ENCODE measurements at regions not wholly inside any gene's neighbourhood (a gene's known extent, or its start where the extent isn't known, plus 50 kb on each side); places are given as distances from the start of the nearest gene placed in this dataset.

- H3K4me1 Mint-ChIP-seq (ENCODE audit: low read depth) = no peaks in the 10 kb centered on the region
- no peaks in the 10 kb centered on the region for H3K9me3 Mint-ChIP-seq (ENCODE audit: low read depth)
- H3K27ac Mint-ChIP-seq = no peak overlapping the region
- H3K4me3 Mint-ChIP-seq (ENCODE audit: low read depth) = no peak overlapping the region
- no peak for DNase-seq (ENCODE audit: low spot score, unreplicated experiment)
- H3K36me3 Mint-ChIP-seq (ENCODE audit: insufficient read depth) = no peaks in the 10 kb centered on the region
- H3K27me3 Mint-ChIP-seq = no peaks in the 10 kb centered on the region
- no peak for TF ChIP-seq CTCF (IDR thresholded peaks at IDR 0.05; ENCODE audit: unreplicated experiment)
These were observed 275.4 kb upstream of the TFAP2D start for GRCh38 chr6:50437901-50438300.

GRCh38 chr6:50442531-50443040 lies 270.7 kb upstream of the TFAP2D start:
- H3K36me3 Mint-ChIP-seq (ENCODE audit: insufficient read depth) = no peaks in the 10 kb centered on the region
- no peak overlapping the region for H3K27ac Mint-ChIP-seq
- H3K4me1 Mint-ChIP-seq (ENCODE audit: low read depth) = no peaks in the 10 kb centered on the region
- no peaks in the 10 kb centered on the region for H3K27me3 Mint-ChIP-seq
- no peaks in the 10 kb centered on the region for H3K9me3 Mint-ChIP-seq (ENCODE audit: low read depth)
- DNase-seq (ENCODE audit: low spot score, unreplicated experiment) = no peak
- H3K4me3 Mint-ChIP-seq (ENCODE audit: low read depth) = no peak overlapping the region
- no peak for TF ChIP-seq CTCF (IDR thresholded peaks at IDR 0.05; ENCODE audit: unreplicated experiment)

- H3K36me3 Mint-ChIP-seq (ENCODE audit: insufficient read depth) = no peaks in the 10 kb centered on the region
- no peaks in the 10 kb centered on the region for H3K27me3 Mint-ChIP-seq
- no peak for DNase-seq (ENCODE audit: low spot score, unreplicated experiment)
- no peak overlapping the region for H3K4me3 Mint-ChIP-seq (ENCODE audit: low read depth)
- no peak for TF ChIP-seq CTCF (IDR thresholded peaks at IDR 0.05; ENCODE audit: unreplicated experiment)
- H3K27ac Mint-ChIP-seq = no peak overlapping the region
- H3K4me1 Mint-ChIP-seq (ENCODE audit: low read depth) = no peaks in the 10 kb centered on the region
- no peaks in the 10 kb centered on the region for H3K9me3 Mint-ChIP-seq (ENCODE audit: low read depth)
These were observed 270.2 kb upstream of the TFAP2D start for GRCh38 chr6:50443144-50443543.

GRCh38 chr6:50449128-50449527 lies 264.2 kb upstream of the TFAP2D start:
- Mint-ChIP-seq H3K27me3 (no peaks in the 10 kb centered on the region), H3K27ac (no peak overlapping the region), H3K4me1 (ENCODE audit: low read depth) (no peaks in the 10 kb centered on the region), H3K9me3 (ENCODE audit: low read depth) (no peaks in the 10 kb centered on the region), H3K36me3 (ENCODE audit: insufficient read depth) (no peaks in the 10 kb centered on the region), H3K4me3 (ENCODE audit: low read depth) (no peak overlapping the region)
- DNase-seq (ENCODE audit: low spot score, unreplicated experiment) = no peak
- no peak for TF ChIP-seq CTCF (IDR thresholded peaks at IDR 0.05; ENCODE audit: unreplicated experiment)

- Mint-ChIP-seq H3K36me3 (ENCODE audit: insufficient read depth) (no peaks in the 10 kb centered on the region), H3K27ac (no peak overlapping the region), H3K9me3 (ENCODE audit: low read depth) (no peaks in the 10 kb centered on the region), H3K4me3 (ENCODE audit: low read depth) (no peak overlapping the region), H3K27me3 (no peaks in the 10 kb centered on the region), H3K4me1 (ENCODE audit: low read depth) (no peaks in the 10 kb centered on the region)
- DNase-seq (ENCODE audit: low spot score, unreplicated experiment) = no peak
- no peak for TF ChIP-seq CTCF (IDR thresholded peaks at IDR 0.05; ENCODE audit: unreplicated experiment)
These were observed 261.4 kb upstream of the TFAP2D start for GRCh38 chr6:50451826-50452400.
